ENCODE measurements at regions not wholly inside any gene's neighbourhood (a gene's known extent, or its start where the extent isn't known, plus 50 kb on each side); places are given as distances from the start of the nearest gene placed in this dataset.

DNA sequence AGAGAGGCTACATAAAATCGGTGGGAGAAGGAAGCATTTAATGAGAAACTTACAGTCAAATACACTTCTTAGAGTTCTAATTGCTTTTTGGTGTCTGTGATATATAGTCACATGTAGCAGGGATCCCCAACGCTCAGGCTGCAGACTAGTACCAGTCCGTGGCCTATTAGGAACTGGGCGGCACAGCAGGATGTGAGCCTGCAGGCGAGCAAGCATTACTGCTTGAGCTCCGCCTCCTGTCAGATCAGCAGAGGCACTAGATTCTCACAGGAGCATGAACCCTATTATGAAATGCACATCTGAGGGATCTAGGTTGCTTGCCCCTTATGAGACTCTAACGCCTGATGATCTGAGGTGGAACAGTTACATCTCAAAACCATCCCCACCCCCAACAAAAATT is 158.5 kb downstream of the TANC2 start:
- TF ChIP-seq ZNF274 (IDR thresholded peaks at IDR 0.05; ENCODE audit: low read depth, low read length) (no peak), SUZ12 (IDR thresholded peaks at IDR 0.05; ENCODE audit: extremely low read depth, insufficient read depth, insufficient read length) (no peak)

Measured in NT2/D1 (cell line).